MM.1S (cell line): ENCODE measurements at regions not wholly inside any gene's neighbourhood (a gene's known extent, or its start where the extent isn't known, plus 50 kb on each side); places are given as distances from the start of the nearest gene placed in this dataset.

Experiments
- EZH2 ChIP-seq: fragments of 300-600 bp; sonication (generic); optimal IDR thresholded peaks from 2 replicates; pipeline ENCODE3; 2017; ENCODE audit warnings: low read depth, mild to moderate bottlenecking, antibody characterized with exemption, low read length, mixed read lengths
- EZH2phosphoT487 ChIP-seq: fragments of 300-600 bp; sonication (generic); IDR thresholded peaks from 2 replicates; pipeline ENCODE4 v1.6.1; 2018; ENCODE audit warnings: antibody characterized with exemption, low read length
- TF ChIP-seq, protein P1 (sequence below): fragments of 300-600 bp; sonication (generic); IDR thresholded peaks from 2 replicates; pipeline ENCODE4 v1.5.1; 2016; ENCODE audit warnings: antibody characterized with exemption, low read length, mixed read lengths

DNA sequence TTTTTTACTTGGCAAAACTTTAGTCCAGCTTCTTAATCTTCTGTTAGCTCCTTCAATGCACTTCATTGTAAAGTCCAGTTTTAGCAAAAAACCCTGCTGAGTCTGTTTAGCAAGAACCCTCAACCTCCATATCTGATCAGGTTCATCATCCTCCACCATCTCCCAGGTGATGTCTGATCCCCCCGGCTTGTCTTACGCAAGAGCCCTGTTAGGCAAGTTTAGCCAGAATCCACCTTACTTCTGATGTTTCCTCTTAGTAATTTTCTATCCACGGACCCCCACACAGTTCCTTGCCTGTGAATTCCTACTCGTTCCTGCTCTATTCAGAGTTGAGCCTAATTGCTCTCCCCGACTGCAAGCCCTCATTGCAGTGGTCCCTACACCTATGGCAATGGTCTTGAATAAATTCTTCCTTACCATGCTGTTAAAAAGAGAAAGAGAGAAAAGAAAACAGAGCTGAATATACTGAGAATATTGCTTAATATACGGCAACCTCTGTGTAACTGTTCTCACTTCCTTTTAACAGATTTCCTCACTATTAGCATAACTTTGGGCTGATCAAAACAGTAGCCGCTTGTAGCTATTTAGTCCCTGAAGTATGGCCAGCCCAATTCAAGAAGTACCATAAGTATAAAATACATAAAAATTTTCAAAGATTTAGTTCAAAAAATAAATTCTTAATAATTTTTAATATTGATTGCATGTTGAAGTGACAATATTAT is 78.7 kb upstream of the MME start:
- TF ChIP-seq, protein P1, sequence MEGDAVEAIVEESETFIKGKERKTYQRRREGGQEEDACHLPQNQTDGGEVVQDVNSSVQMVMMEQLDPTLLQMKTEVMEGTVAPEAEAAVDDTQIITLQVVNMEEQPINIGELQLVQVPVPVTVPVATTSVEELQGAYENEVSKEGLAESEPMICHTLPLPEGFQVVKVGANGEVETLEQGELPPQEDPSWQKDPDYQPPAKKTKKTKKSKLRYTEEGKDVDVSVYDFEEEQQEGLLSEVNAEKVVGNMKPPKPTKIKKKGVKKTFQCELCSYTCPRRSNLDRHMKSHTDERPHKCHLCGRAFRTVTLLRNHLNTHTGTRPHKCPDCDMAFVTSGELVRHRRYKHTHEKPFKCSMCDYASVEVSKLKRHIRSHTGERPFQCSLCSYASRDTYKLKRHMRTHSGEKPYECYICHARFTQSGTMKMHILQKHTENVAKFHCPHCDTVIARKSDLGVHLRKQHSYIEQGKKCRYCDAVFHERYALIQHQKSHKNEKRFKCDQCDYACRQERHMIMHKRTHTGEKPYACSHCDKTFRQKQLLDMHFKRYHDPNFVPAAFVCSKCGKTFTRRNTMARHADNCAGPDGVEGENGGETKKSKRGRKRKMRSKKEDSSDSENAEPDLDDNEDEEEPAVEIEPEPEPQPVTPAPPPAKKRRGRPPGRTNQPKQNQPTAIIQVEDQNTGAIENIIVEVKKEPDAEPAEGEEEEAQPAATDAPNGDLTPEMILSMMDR, result no peak
- TF ChIP-seq EZH2 (no peak), EZH2phosphoT487 (no peak)
